WTC11 (cell line): ENCODE measurements at regions not wholly inside any gene's neighbourhood (a gene's known extent, or its start where the extent isn't known, plus 50 kb on each side); places are given as distances from the start of the nearest gene placed in this dataset.

ENCODE experiments used
- ATAC-seq: fragments of 200-7000 bp; cut with Tn5 transposase; 2 replicates; pipeline ENCODE4 v1.10.0; 2021; ENCODE audit warnings: mild to moderate bottlenecking, moderate library complexity
- CTCF ChIA-PET: fragments of 300-600 bp; sonication (Branson Sonifier 250); formaldehyde crosslinking; loops from one replicate; lab custom pipeline; 2021; ENCODE audit warnings: antibody characterized with exemption; lab: Charles Lee
- POLR2A ChIA-PET: fragments of 350-600 bp; sonication (Branson Sonifier 250); formaldehyde crosslinking; loops from one replicate; lab custom pipeline; 2021; ENCODE audit warnings: antibody characterized with exemption; lab: Charles Lee
- DNase-seq: peaks from one replicate; pipeline ENCODE4 v3.0.0; 2021; ENCODE audit warnings: low spot score
- H3K27ac Mint-ChIP-seq: 2 replicates; pipeline ENCODE4 v1.8.0; 2021; ENCODE audit warnings: mixed read lengths
- H3K27me3 Mint-ChIP-seq: 2 replicates; pipeline ENCODE4 v1.8.0; 2021; ENCODE audit warnings: low read depth, mild to moderate bottlenecking, moderate library complexity, mixed read lengths
- H3K36me3 Mint-ChIP-seq: 2 replicates; pipeline ENCODE4 v1.8.0; 2021; ENCODE audit warnings: mixed read lengths
- H3K4me1 Mint-ChIP-seq: 2 replicates; pipeline ENCODE4 v1.8.0; 2022; ENCODE audit warnings: mixed read lengths
- H3K4me3 Mint-ChIP-seq: 2 replicates; pipeline ENCODE4 v1.8.0; 2021; ENCODE audit warnings: mild to moderate bottlenecking, moderate library complexity, mixed read lengths
- H3K9me3 Mint-ChIP-seq: 2 replicates; pipeline ENCODE4 v1.8.0; 2021; ENCODE audit warnings: mixed read lengths
- ATF6 ChIP-seq: sonication (generic); formaldehyde crosslinking; IDR thresholded peaks from 2 replicates; pipeline ENCODE4 v1.8.1; 2023; ENCODE audit warnings: mild to moderate bottlenecking, missing genetic modification reagents
- E2F1 ChIP-seq: sonication (generic); formaldehyde crosslinking; IDR thresholded peaks from 2 replicates; pipeline ENCODE4 v1.8.0; 2022; ENCODE audit warnings: mild to moderate bottlenecking, missing genetic modification reagents
- E2F4 ChIP-seq: sonication (generic); formaldehyde crosslinking; IDR thresholded peaks from 2 replicates; pipeline ENCODE4 v1.8.1; 2022; ENCODE audit warnings: low read depth, mild to moderate bottlenecking, moderate library complexity, missing genetic modification reagents, borderline replicate concordance
- ELF4 ChIP-seq: sonication (generic); formaldehyde crosslinking; IDR thresholded peaks from 2 replicates; pipeline ENCODE4 v1.8.1; 2022; ENCODE audit warnings: low read depth, mild to moderate bottlenecking, moderate library complexity, missing genetic modification reagents
- EMX1 ChIP-seq: fragments of 250-450 bp; sonication (Bioruptor Pico); IDR thresholded peaks from 2 replicates; pipeline ENCODE4 v1.8.0; 2021; ENCODE audit warnings: mild to moderate bottlenecking
- FOXJ3 ChIP-seq: sonication (generic); formaldehyde crosslinking; IDR thresholded peaks from 2 replicates; pipeline ENCODE4 v1.9.0; 2021; ENCODE audit warnings: missing genetic modification reagents, mild to moderate bottlenecking, borderline replicate concordance
- FOXP4 ChIP-seq: sonication (generic); formaldehyde crosslinking; IDR thresholded peaks from 2 replicates; pipeline ENCODE4 v1.8.0; 2022; ENCODE audit warnings: mild to moderate bottlenecking, missing genetic modification reagents
- GRHL2 ChIP-seq: fragments of 250-450 bp; sonication (Bioruptor Pico); IDR thresholded peaks from 2 replicates; pipeline ENCODE4 v1.8.0; 2022; ENCODE audit warnings: mild to moderate bottlenecking, moderate library complexity; ENCODE audit not compliant: insufficient replicate concordance, severe bottlenecking
- JAZF1 ChIP-seq: fragments of 250-450 bp; sonication (Bioruptor Pico); IDR thresholded peaks from 2 replicates; pipeline ENCODE4 v1.9.0; 2021; ENCODE audit warnings: moderate library complexity, mild to moderate bottlenecking, inconsistent platforms
- NFE2L1 ChIP-seq: sonication (generic); formaldehyde crosslinking; IDR thresholded peaks from 2 replicates; pipeline ENCODE4 v1.8.1; 2023; ENCODE audit warnings: missing genetic modification reagents
- NFYB ChIP-seq: sonication (generic); formaldehyde crosslinking; conservative IDR thresholded peaks from 2 replicates; pipeline ENCODE4 v1.8.0; 2022; ENCODE audit warnings: low read depth, missing genetic modification reagents
- NR2C2 ChIP-seq: sonication (generic); formaldehyde crosslinking; IDR thresholded peaks from 2 replicates; pipeline ENCODE4 v1.8.0; 2022; ENCODE audit warnings: mild to moderate bottlenecking, missing genetic modification reagents
- PRRX2 ChIP-seq: fragments of 250-450 bp; sonication (Bioruptor Pico); IDR thresholded peaks from 2 replicates; pipeline ENCODE4 v1.8.0; 2021; ENCODE audit warnings: mild to moderate bottlenecking
- TEAD4 ChIP-seq: sonication (generic); formaldehyde crosslinking; IDR thresholded peaks from 2 replicates; pipeline ENCODE4 v1.8.0; 2022; ENCODE audit warnings: mild to moderate bottlenecking, missing genetic modification reagents
- USF1 ChIP-seq: sonication (generic); formaldehyde crosslinking; IDR thresholded peaks from 2 replicates; pipeline ENCODE4 v1.8.0; 2022; ENCODE audit warnings: mild to moderate bottlenecking, missing genetic modification reagents
- USF2 ChIP-seq: sonication (generic); formaldehyde crosslinking; IDR thresholded peaks from 2 replicates; pipeline ENCODE4 v1.8.1; 2023; ENCODE audit warnings: mild to moderate bottlenecking, missing genetic modification reagents, moderate library complexity
- ZNF396 ChIP-seq: fragments of 250-450 bp; sonication (Bioruptor Pico); IDR thresholded peaks from 2 replicates; pipeline ENCODE4 v1.8.0; 2021; ENCODE audit warnings: mild to moderate bottlenecking, moderate library complexity, borderline replicate concordance
- ZNF423 ChIP-seq: fragments of 250-450 bp; sonication (Bioruptor Pico); IDR thresholded peaks from 2 replicates; pipeline ENCODE4 v2.1.2; 2022; ENCODE audit warnings: mild to moderate bottlenecking, moderate library complexity
- ZNF425 ChIP-seq: fragments of 250-450 bp; sonication (Bioruptor Pico); conservative IDR thresholded peaks from 2 replicates; pipeline ENCODE4 v1.9.0; 2021; ENCODE audit warnings: mild to moderate bottlenecking
- ZNF512 ChIP-seq: sonication (generic); formaldehyde crosslinking; IDR thresholded peaks from 2 replicates; pipeline ENCODE4 v1.8.1; 2022; ENCODE audit warnings: missing genetic modification reagents, borderline replicate concordance

- Mint-ChIP-seq H3K27me3 (no peaks in the 10 kb centered on the region), H3K36me3 (no peaks in the 10 kb centered on the region), H3K4me3 (no peak overlapping the region), H3K9me3 (no peaks in the 10 kb centered on the region), H3K4me1 (peaks cover 36% of the 10 kb centered on the region), H3K27ac (peak overlapping the region; percentile 38)
- ChIA-PET POLR2A (no interaction called here), CTCF (interaction anchor here (0.8 kb wide), 1 partner anchor 272 kb away, joined by 3 read pairs; no protein-coding TSS in a partner anchor)
- no peak for DNase-seq
- TF ChIP-seq ZNF396 (CRISPR knock-in tag) (no peak), ZNF423 (CRISPR knock-in tag) (0 out of 2 replicates have a peak, but pooled peaks have one; percentile 37)
- ATAC-seq = peak; percentile 67
Observed at GRCh38 chr3:117626577-117626976, 917.0 kb downstream of the TUSC7 start.

- ATAC-seq (no peak), DNase-seq (no peak)
- Mint-ChIP-seq H3K4me3 (no peak overlapping the region), H3K9me3 (no peaks in the 10 kb centered on the region), H3K27ac (no peak overlapping the region), H3K27me3 (no peaks in the 10 kb centered on the region), H3K4me1 (peaks cover 28% of the 10 kb centered on the region), H3K36me3 (no peaks in the 10 kb centered on the region)
- ChIA-PET POLR2A (no interaction called here), CTCF (interaction anchor here (1.1 kb wide), 1 partner anchor 18 kb away, joined by 3 read pairs; no protein-coding TSS in a partner anchor)
- TF ChIP-seq ATF6 (CRISPR knock-in tag) (no peak), EMX1 (CRISPR knock-in tag) (no peak), E2F1 (no peak), TEAD4 (CRISPR knock-in tag) (no peak)
Observed at GRCh38 chr3:117628823-117629291, 919.3 kb downstream of the TUSC7 start.

GRCh38 chr3:117629505-117629904 is 919.9 kb downstream of the TUSC7 start:
- POLR2A ChIA-PET = no interaction called here
- ATAC-seq = no peak
- Mint-ChIP-seq H3K9me3 (no peaks in the 10 kb centered on the region), H3K27me3 (no peaks in the 10 kb centered on the region), H3K36me3 (no peaks in the 10 kb centered on the region), H3K4me1 (peaks cover 28% of the 10 kb centered on the region), H3K4me3 (no peak overlapping the region), H3K27ac (no peak overlapping the region)
- CTCF ChIA-PET = interaction anchor here (1.1 kb wide), 1 partner anchor 19 kb away, joined by 3 read pairs; no protein-coding TSS in a partner anchor
- DNase-seq = no peak
- no peak for TF ChIP-seq ZNF512 (CRISPR knock-in tag)
- TF ChIP-seq USF1 = no peak
- TF ChIP-seq USF2 = no peak
- no peak for TF ChIP-seq NFYB (CRISPR knock-in tag)
- TF ChIP-seq PRRX2 (CRISPR knock-in tag) = no peak
- no peak for TF ChIP-seq JAZF1
- TF ChIP-seq GRHL2 = no peak
- no peak for TF ChIP-seq NFE2L1
- TF ChIP-seq E2F4 = no peak
- no peak for TF ChIP-seq ELF4 (CRISPR knock-in tag)
- TF ChIP-seq NR2C2 (CRISPR knock-in tag) = no peak
- no peak for TF ChIP-seq FOXP4 (CRISPR knock-in tag)
- TF ChIP-seq ZNF425 (CRISPR knock-in tag) = no peak
- no peak for TF ChIP-seq FOXJ3
- no peak for TF ChIP-seq TEAD4 (CRISPR knock-in tag)
